ENCODE measurements at regions not wholly inside any gene's neighbourhood (a gene's known extent, or its start where the extent isn't known, plus 50 kb on each side); places are given as distances from the start of the nearest gene placed in this dataset.
"Not testable (repeated sequence)": the region's sequence is repeated elsewhere in the genome, so short reads cannot be mapped to it uniquely, and the experiment has no call there.

DNA sequence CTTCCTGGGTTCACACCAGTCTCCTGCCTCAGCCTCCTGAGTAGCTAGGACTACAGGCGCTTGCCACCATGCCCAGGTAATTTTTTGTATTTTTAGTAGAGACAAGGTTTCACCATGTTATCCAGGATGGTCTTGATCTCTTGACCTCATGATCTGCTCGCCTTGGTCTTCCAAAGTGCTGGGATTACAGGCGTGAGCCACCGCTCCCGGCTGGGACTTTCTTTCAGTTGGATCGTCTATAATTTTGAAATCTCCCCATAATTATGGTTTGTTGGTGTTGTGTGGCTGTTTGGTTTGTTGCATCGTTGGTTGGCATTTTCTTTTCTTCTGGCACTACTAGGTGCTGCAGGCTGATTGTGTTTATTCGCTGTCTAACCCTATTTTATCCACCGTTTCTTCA lies 343.6 kb upstream of the NPAP1 start:
- H3K9me3 Mint-ChIP-seq: peaks cover 13 to 19% (median 17%) of the 10 kb centered on the region in 3 donors
- POLR2A ChIA-PET; H3K4me3 ChIP-seq (ENCODE audit: control insufficient read depth in 1 of 2, extremely low read depth in 1 of 2, low read length in 1 of 2); H3K4me1 ChIP-seq (ENCODE audit: control insufficient read depth in 1 of 2, extremely low read depth in 1 of 2, insufficient read depth in 2 of 2, low read length in 2 of 2); H3K27ac ChIP-seq (ENCODE audit: low read length); H3K4me1 Mint-ChIP-seq; H3K36me3 Mint-ChIP-seq; H3K9me3 ChIP-seq; H3K27me3 Mint-ChIP-seq; H3K36me3 ChIP-seq (ENCODE audit: control insufficient read depth in 2 of 2, extremely low read depth in 1 of 2, insufficient read depth in 1 of 2, low read length in 1 of 2); ATAC-seq (replicated peaks in 1 of 4); CTCF ChIA-PET; DNase-seq; H3K27ac Mint-ChIP-seq; H3K4me3 Mint-ChIP-seq; H3K27me3 ChIP-seq (replicated peaks in 1 of 2; ENCODE audit: control insufficient read depth in 2 of 2, extremely low read depth in 1 of 2, insufficient read depth in 2 of 2, low read length in 1 of 2): not testable (repeated sequence)
- WGBS (ENCODE audit: insufficient coverage): 82% methylated on average over 3 of the region's 9 CpGs

DNA sequence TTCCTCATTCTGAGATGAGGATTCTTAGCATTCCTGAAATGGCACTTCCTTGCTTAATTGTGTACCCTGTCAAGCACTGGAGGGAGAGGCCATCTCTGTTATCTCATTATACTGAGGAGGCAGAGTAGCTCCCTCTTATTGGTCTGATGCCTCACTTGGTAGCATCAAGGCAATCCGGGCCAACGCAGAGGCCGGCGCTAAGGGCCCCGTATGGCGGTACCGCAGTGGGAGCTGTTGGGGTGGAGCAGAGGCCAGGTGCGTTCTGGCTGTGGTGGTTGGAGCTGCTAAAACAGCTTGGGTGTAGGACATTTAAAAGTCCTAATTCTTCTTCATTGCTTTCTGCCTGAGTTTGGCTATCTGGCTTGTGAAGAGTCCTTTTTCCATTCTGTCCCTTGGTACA lies 333.7 kb upstream of the NPAP1 start:
- DNase-seq; H3K27ac Mint-ChIP-seq; H3K36me3 ChIP-seq (ENCODE audit: control insufficient read depth in 2 of 2, extremely low read depth in 1 of 2, insufficient read depth in 1 of 2, low read length in 1 of 2); H3K4me1 ChIP-seq (ENCODE audit: control insufficient read depth in 1 of 2, extremely low read depth in 1 of 2, insufficient read depth in 2 of 2, low read length in 2 of 2); CTCF ChIA-PET; H3K27me3 Mint-ChIP-seq; H3K36me3 Mint-ChIP-seq; H3K9me3 ChIP-seq; H3K4me3 Mint-ChIP-seq; H3K27ac ChIP-seq (ENCODE audit: low read length); ATAC-seq (replicated peaks in 1 of 4); H3K4me3 ChIP-seq (ENCODE audit: control insufficient read depth in 1 of 2, extremely low read depth in 1 of 2, low read length in 1 of 2); POLR2A ChIA-PET; H3K4me1 Mint-ChIP-seq; H3K27me3 ChIP-seq (replicated peaks in 1 of 2; ENCODE audit: control insufficient read depth in 2 of 2, extremely low read depth in 1 of 2, insufficient read depth in 2 of 2, low read length in 1 of 2): not testable (repeated sequence)
- peaks cover 3 to 16% (median 12%) of the 10 kb centered on the region in 3 donors for H3K9me3 Mint-ChIP-seq
- no CpG with 5 or more reads among the region's 8 CpGs for WGBS (ENCODE audit: insufficient coverage)

DNA sequence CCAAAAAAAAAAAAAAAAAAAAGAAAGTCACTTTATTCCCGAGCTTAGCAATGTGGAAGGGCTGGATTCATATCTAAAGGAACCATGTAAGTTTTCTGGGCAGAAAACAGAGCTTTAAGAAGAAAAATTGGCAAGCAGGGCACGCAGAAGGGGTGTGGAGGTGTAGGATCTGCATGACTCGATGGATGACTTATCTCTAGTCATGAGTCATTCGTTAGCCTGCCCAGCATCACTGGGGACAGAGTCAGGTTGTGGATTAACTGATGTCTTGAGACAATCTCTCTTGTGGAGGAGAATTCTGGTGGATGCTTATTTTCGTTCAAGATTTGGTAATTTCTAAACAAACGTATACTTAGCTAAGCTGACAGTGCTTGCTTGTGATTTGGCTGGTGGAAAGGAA lies 322.8 kb upstream of the NPAP1 start:
- H3K9me3 Mint-ChIP-seq: peaks cover 4 to 20% (median 14%) of the 10 kb centered on the region in 3 donors
- H3K4me3 Mint-ChIP-seq; POLR2A ChIA-PET; DNase-seq; H3K4me1 ChIP-seq (ENCODE audit: control insufficient read depth in 1 of 2, extremely low read depth in 1 of 2, insufficient read depth in 2 of 2, low read length in 2 of 2); H3K27ac ChIP-seq (ENCODE audit: low read length); H3K36me3 ChIP-seq (ENCODE audit: control insufficient read depth in 2 of 2, extremely low read depth in 1 of 2, insufficient read depth in 1 of 2, low read length in 1 of 2); H3K27ac Mint-ChIP-seq; ATAC-seq (replicated peaks in 1 of 4); CTCF ChIA-PET; H3K36me3 Mint-ChIP-seq; H3K4me1 Mint-ChIP-seq; H3K4me3 ChIP-seq (ENCODE audit: control insufficient read depth in 1 of 2, extremely low read depth in 1 of 2, low read length in 1 of 2); H3K27me3 Mint-ChIP-seq; H3K9me3 ChIP-seq; H3K27me3 ChIP-seq (replicated peaks in 1 of 2; ENCODE audit: control insufficient read depth in 2 of 2, extremely low read depth in 1 of 2, insufficient read depth in 2 of 2, low read length in 1 of 2): not testable (repeated sequence)
- 70% methylated on average over 3 of the region's 6 CpGs for WGBS (ENCODE audit: insufficient coverage)

DNA sequence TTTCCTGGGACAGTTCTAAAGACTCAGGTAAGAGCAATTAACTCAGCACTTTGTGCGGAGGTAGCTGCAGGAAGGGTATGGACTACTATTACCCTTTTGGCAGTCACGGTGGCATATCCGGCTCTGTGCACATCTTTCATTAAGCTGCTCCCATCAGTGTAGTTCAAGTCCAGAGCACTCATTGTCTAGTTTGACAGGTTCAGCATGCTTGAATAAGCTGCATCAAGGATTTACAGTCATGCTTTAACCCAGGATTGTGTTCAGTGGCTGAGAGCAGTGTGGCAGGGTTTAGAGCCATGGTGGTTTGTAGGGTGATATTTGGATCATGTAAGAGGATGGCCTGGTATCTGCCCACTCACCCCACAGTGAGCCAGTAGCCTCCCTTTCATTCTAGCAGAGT lies 294.5 kb upstream of the NPAP1 start:
- H3K9me3 ChIP-seq; H3K36me3 Mint-ChIP-seq; H3K36me3 ChIP-seq (ENCODE audit: control insufficient read depth in 2 of 2, extremely low read depth in 1 of 2, insufficient read depth in 1 of 2, low read length in 1 of 2); POLR2A ChIA-PET; H3K27me3 Mint-ChIP-seq; H3K4me1 Mint-ChIP-seq; H3K27ac ChIP-seq (ENCODE audit: low read length); H3K27me3 ChIP-seq (replicated peaks in 1 of 2; ENCODE audit: control insufficient read depth in 2 of 2, extremely low read depth in 1 of 2, insufficient read depth in 2 of 2, low read length in 1 of 2); ATAC-seq (replicated peaks in 1 of 4); H3K4me3 ChIP-seq (ENCODE audit: control insufficient read depth in 1 of 2, extremely low read depth in 1 of 2, low read length in 1 of 2); CTCF ChIA-PET; DNase-seq; H3K27ac Mint-ChIP-seq; H3K4me1 ChIP-seq (ENCODE audit: control insufficient read depth in 1 of 2, extremely low read depth in 1 of 2, insufficient read depth in 2 of 2, low read length in 2 of 2); H3K4me3 Mint-ChIP-seq: not testable (repeated sequence)
- H3K9me3 Mint-ChIP-seq: peaks cover 3 to 14% (median 4%) of the 10 kb centered on the region in 3 donors
- WGBS (ENCODE audit: insufficient coverage): no CpG with 5 or more reads among the region's 3 CpGs

DNA sequence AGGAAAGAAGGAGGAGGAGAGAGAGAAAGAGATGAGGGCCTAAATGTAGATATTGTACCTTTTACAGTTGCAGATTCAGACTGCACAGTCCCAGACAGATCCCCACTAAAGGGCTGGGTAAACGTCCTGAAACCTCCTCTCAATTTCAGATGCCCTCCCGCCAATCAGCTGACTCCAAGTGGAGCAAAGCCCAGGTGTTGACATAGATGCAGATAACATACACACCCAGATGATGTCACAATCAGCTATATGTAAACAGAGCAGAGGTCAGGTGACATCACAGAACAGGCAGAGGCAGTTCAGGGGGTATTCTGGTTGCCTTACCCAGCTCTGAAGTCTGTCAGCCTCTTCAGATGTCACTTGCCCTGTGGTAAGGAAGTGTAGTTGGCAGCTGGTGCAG lies 290.3 kb upstream of the NPAP1 start:
- ATAC-seq (replicated peaks in 1 of 4); POLR2A ChIA-PET; H3K9me3 ChIP-seq; H3K36me3 Mint-ChIP-seq; H3K4me3 Mint-ChIP-seq; H3K27ac ChIP-seq (ENCODE audit: low read length); H3K9me3 Mint-ChIP-seq; H3K4me1 Mint-ChIP-seq; H3K36me3 ChIP-seq (ENCODE audit: control insufficient read depth in 2 of 2, extremely low read depth in 1 of 2, insufficient read depth in 1 of 2, low read length in 1 of 2); H3K27me3 ChIP-seq (replicated peaks in 1 of 2; ENCODE audit: control insufficient read depth in 2 of 2, extremely low read depth in 1 of 2, insufficient read depth in 2 of 2, low read length in 1 of 2); H3K4me3 ChIP-seq (ENCODE audit: control insufficient read depth in 1 of 2, extremely low read depth in 1 of 2, low read length in 1 of 2); CTCF ChIA-PET; H3K27ac Mint-ChIP-seq; DNase-seq; H3K4me1 ChIP-seq (ENCODE audit: control insufficient read depth in 1 of 2, extremely low read depth in 1 of 2, insufficient read depth in 2 of 2, low read length in 2 of 2); H3K27me3 Mint-ChIP-seq: not testable (repeated sequence)
- 43% methylated on average over 1 of the region's 2 CpGs for WGBS (ENCODE audit: insufficient coverage)

DNA sequence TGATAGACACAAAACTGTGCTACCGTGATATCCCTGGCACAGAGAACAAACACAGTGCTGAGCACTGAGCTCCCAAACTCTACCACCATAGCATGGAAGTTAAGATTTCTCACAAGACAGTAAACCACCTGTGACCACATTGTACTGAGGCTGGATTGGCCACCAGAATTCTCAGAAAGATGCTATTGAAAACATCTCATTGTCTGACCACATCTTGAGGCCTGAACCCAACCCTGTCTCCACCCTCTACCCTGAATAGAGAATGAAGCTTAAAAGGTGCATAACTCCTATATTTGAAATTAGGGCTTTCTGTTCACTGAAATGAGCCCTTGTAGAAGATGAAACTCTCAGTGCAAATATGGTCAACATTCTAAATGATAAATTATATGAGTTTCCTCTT lies 281.3 kb upstream of the NPAP1 start:
- no peak overlapping the region for H3K27ac Mint-ChIP-seq
- ATAC-seq (replicated peaks in 1 of 4) (no peak), DNase-seq (no peak)
- Histone ChIP-seq H3K9me3 (no peaks in the 10 kb centered on the region), H3K4me1 (ENCODE audit: control insufficient read depth in 1 of 2, extremely low read depth in 1 of 2, insufficient read depth in 2 of 2, low read length in 2 of 2) (no peaks in the 10 kb centered on the region), H3K36me3 (ENCODE audit: control insufficient read depth in 2 of 2, extremely low read depth in 1 of 2, insufficient read depth in 1 of 2, low read length in 1 of 2) (no peaks in the 10 kb centered on the region), H3K27ac (ENCODE audit: low read length) (no peak overlapping the region), H3K4me3 (ENCODE audit: control insufficient read depth in 1 of 2, extremely low read depth in 1 of 2, low read length in 1 of 2) (no peak overlapping the region), H3K27me3 (replicated peaks in 1 of 2; ENCODE audit: control insufficient read depth in 2 of 2, extremely low read depth in 1 of 2, insufficient read depth in 2 of 2, low read length in 1 of 2) (no peaks in the 10 kb centered on the region)
- no peak overlapping the region for H3K4me3 Mint-ChIP-seq
- H3K27me3 Mint-ChIP-seq: no peaks in the 10 kb centered on the region
- H3K4me1 Mint-ChIP-seq: no peaks in the 10 kb centered on the region
- POLR2A ChIA-PET: no interaction called here
- WGBS (ENCODE audit: insufficient coverage): 100% methylated on average over 1 of the region's 1 CpG
- H3K36me3 Mint-ChIP-seq: no peaks in the 10 kb centered on the region
- H3K9me3 Mint-ChIP-seq: peaks cover 0 to 4% (median 0%) of the 10 kb centered on the region in 3 donors
- CTCF ChIA-PET: no interaction called here

DNA sequence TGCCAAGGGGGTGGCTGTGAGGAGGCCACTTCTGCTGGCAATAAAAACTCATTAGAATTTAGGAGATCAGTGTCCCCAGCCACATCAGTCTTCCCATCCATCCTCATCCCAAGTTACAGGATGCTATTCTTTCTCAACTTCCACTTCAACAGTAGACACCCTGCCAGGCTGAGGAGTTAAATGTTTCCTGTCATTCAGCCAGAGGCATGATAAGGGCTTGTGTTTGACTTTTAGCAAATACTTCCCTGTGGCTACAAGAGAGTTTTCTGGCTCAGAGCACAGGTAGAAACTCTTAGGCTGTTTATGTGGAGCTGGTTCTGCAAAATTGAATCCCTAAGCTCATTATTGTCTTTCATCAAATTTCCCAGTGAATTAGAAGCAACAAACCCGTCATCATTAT lies 262.9 kb upstream of the NPAP1 start:
- H3K4me1 Mint-ChIP-seq; H3K27me3 ChIP-seq (replicated peaks in 1 of 2; ENCODE audit: control insufficient read depth in 2 of 2, extremely low read depth in 1 of 2, insufficient read depth in 2 of 2, low read length in 1 of 2); H3K27me3 Mint-ChIP-seq; H3K27ac Mint-ChIP-seq; POLR2A ChIA-PET; H3K36me3 Mint-ChIP-seq; CTCF ChIA-PET; H3K4me3 Mint-ChIP-seq; H3K9me3 ChIP-seq; H3K4me1 ChIP-seq (ENCODE audit: control insufficient read depth in 1 of 2, extremely low read depth in 1 of 2, insufficient read depth in 2 of 2, low read length in 2 of 2); H3K36me3 ChIP-seq (ENCODE audit: control insufficient read depth in 2 of 2, extremely low read depth in 1 of 2, insufficient read depth in 1 of 2, low read length in 1 of 2); H3K4me3 ChIP-seq (ENCODE audit: control insufficient read depth in 1 of 2, extremely low read depth in 1 of 2, low read length in 1 of 2); ATAC-seq (replicated peaks in 1 of 4); H3K27ac ChIP-seq (ENCODE audit: low read length); DNase-seq: not testable (repeated sequence)
- no CpG with 5 or more reads among the region's 1 CpG for WGBS (ENCODE audit: insufficient coverage)
- peaks cover 12 to 18% (median 13%) of the 10 kb centered on the region in 3 donors for H3K9me3 Mint-ChIP-seq

Data from T-cell (primary cell).